ENCODE measurements at regions not wholly inside any gene's neighbourhood (a gene's known extent, or its start where the extent isn't known, plus 50 kb on each side); places are given as distances from the start of the nearest gene placed in this dataset.

DNA sequence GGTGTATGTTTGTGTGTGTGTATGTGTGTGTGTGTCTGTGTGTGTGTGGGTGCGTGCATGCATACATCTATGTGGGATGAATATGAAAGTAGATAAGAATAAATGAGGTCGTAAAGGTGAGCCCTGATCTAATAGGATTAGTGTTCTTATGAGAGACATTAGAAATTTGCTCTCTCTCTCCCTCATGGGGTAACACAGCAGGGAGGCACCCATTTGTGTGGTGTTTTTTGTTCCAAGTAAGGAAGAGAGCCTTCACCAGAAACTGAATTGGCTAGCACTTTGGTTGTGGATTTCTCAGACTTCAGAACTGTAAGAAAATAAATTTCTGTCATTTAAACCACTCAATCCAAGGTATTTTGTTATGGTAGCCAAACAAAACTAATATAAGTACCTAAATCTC lies 353.7 kb upstream of the CHRM2 start:
- Histone ChIP-seq H3K4me3 (no peak overlapping the region), H3K27me3 (replicated peaks; ENCODE audit: insufficient read depth) (no peaks in the 10 kb centered on the region), H3K9me3 (no peaks in the 10 kb centered on the region), H3K4me1 (ENCODE audit: control insufficient read depth in 1 of 2, low read depth in 2 of 2) (no peaks in the 10 kb centered on the region), H3K36me3 (no peaks in the 10 kb centered on the region), H3K27ac (no peak overlapping the region)
- ATAC-seq (ENCODE audit: insufficient number of reproducible peaks, low FRiP score, low read depth) (no peak), DNase-seq (ENCODE audit: low spot score) (no peak)
- TF ChIP-seq, protein P1, sequence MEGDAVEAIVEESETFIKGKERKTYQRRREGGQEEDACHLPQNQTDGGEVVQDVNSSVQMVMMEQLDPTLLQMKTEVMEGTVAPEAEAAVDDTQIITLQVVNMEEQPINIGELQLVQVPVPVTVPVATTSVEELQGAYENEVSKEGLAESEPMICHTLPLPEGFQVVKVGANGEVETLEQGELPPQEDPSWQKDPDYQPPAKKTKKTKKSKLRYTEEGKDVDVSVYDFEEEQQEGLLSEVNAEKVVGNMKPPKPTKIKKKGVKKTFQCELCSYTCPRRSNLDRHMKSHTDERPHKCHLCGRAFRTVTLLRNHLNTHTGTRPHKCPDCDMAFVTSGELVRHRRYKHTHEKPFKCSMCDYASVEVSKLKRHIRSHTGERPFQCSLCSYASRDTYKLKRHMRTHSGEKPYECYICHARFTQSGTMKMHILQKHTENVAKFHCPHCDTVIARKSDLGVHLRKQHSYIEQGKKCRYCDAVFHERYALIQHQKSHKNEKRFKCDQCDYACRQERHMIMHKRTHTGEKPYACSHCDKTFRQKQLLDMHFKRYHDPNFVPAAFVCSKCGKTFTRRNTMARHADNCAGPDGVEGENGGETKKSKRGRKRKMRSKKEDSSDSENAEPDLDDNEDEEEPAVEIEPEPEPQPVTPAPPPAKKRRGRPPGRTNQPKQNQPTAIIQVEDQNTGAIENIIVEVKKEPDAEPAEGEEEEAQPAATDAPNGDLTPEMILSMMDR (IDR thresholded peaks at IDR 0.05), result no peak

DNA sequence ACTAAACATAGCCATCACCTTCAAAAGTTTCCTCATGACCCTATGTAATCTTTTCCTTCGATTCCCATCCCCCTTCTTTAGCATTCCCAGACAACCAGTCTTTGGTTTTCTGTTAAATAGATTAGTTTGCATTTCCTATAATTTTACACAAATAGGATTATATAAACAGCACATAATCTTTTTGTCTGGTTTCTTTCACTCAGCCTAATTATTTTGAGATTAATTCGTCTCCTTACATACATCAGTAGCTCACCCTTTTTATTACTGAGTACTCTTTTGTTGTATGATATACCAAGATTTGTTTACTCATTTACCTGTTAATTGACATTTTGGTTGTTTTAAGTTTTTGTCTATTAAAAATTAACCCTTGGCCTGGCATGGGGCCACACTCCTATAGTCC lies 354.7 kb upstream of the CHRM2 start:
- no peaks in the 10 kb centered on the region for H3K36me3 ChIP-seq
- no peak for ATAC-seq (ENCODE audit: insufficient number of reproducible peaks, low FRiP score, low read depth)
- TF ChIP-seq, protein P1 (IDR thresholded peaks at IDR 0.05), result no peak
- no peak overlapping the region for H3K4me3 ChIP-seq
- H3K27me3 ChIP-seq (replicated peaks; ENCODE audit: insufficient read depth), result no peaks in the 10 kb centered on the region
- H3K4me1 ChIP-seq (ENCODE audit: control insufficient read depth in 1 of 2, low read depth in 2 of 2), result no peaks in the 10 kb centered on the region
- DNase-seq (ENCODE audit: low spot score), result no peak
- H3K9me3 ChIP-seq, result no peaks in the 10 kb centered on the region
- no peak overlapping the region for H3K27ac ChIP-seq

DNA sequence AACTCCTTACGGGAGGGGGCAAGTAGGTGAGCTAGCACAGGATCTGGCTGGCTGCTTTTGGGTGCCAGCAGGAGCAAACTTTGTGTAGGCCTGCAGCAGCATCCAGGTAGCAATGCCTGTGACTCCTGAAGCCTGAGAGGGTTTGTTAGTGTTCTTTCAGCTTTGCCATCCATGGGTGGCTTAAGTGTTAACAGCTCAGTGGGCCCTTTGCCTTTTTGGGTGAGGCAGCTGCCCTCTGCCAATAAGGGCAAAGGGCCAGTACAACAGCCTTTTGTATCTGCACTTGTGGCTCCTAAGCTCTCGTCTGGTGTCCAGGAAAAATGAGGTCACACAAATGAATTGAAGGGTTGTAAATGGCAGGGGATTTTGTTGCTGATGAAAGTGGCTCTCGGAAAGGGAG lies 359.0 kb upstream of the CHRM2 start:
- Histone ChIP-seq H3K9me3 (no peaks in the 10 kb centered on the region), H3K4me3 (no peak overlapping the region), H3K4me1 (ENCODE audit: control insufficient read depth in 1 of 2, low read depth in 2 of 2) (no peaks in the 10 kb centered on the region), H3K27me3 (replicated peaks; ENCODE audit: insufficient read depth) (no peaks in the 10 kb centered on the region), H3K27ac (no peak overlapping the region), H3K36me3 (no peaks in the 10 kb centered on the region)
- DNase-seq (ENCODE audit: low spot score) (no peak), ATAC-seq (ENCODE audit: insufficient number of reproducible peaks, low FRiP score, low read depth) (no peak)
- TF ChIP-seq, protein P1 (IDR thresholded peaks at IDR 0.05), result no peak

GRCh38 chr7:136502162-136502561 lies 366.3 kb upstream of the CHRM2 start:
- Histone ChIP-seq H3K4me1 (ENCODE audit: control insufficient read depth in 1 of 2, low read depth in 2 of 2) (no peaks in the 10 kb centered on the region), H3K36me3 (no peaks in the 10 kb centered on the region), H3K27me3 (replicated peaks; ENCODE audit: insufficient read depth) (no peaks in the 10 kb centered on the region), H3K9me3 (no peaks in the 10 kb centered on the region), H3K27ac (no peak overlapping the region), H3K4me3 (no peak overlapping the region)
- no peak for ATAC-seq (ENCODE audit: insufficient number of reproducible peaks, low FRiP score, low read depth)
- TF ChIP-seq, protein P1 (IDR thresholded peaks at IDR 0.05), result no peak
- DNase-seq (ENCODE audit: low spot score), result no peak

DNA sequence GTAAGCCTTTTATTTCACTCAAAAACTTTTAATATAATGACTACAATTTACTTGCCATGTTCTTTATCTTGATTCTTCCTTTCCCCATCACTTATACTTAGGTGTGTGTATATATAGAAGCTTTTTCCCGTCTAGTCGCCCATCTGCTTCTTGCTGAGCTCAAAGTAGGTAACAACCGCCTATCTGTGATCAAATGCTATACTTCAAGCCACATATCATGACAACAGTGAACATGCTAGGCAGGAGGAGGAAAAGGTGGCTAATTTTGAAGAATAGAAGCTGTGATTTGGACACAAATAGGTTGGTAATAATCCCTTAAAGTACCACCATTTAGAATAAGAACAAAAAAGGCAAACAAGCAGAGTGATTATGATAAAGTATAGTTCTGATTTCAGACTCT lies 367.3 kb upstream of the CHRM2 start:
- H3K36me3 ChIP-seq, result no peaks in the 10 kb centered on the region
- no peak for ATAC-seq (ENCODE audit: insufficient number of reproducible peaks, low FRiP score, low read depth)
- no peaks in the 10 kb centered on the region for H3K27me3 ChIP-seq (replicated peaks; ENCODE audit: insufficient read depth)
- no peak overlapping the region for H3K27ac ChIP-seq
- H3K9me3 ChIP-seq, result no peaks in the 10 kb centered on the region
- H3K4me3 ChIP-seq, result no peak overlapping the region
- DNase-seq (ENCODE audit: low spot score), result no peak
- H3K4me1 ChIP-seq (ENCODE audit: control insufficient read depth in 1 of 2, low read depth in 2 of 2), result no peaks in the 10 kb centered on the region
- TF ChIP-seq, protein P1 (IDR thresholded peaks at IDR 0.05), result no peak
